SK-N-MC (cell line): ENCODE measurements at regions not wholly inside any gene's neighbourhood (a gene's known extent, or its start where the extent isn't known, plus 50 kb on each side); places are given as distances from the start of the nearest gene placed in this dataset.

Experiments
- EZH2 ChIP-seq: fragments of 200-600 bp; sonication (generic); IDR thresholded peaks from one replicate; pipeline ENCODE4 v1.6.1; 2017; ENCODE audit warnings: antibody characterized with exemption
- POLR2AphosphoS5 ChIP-seq: IDR thresholded peaks from 2 replicates; pipeline ENCODE4 v1.6.1; 2012; ENCODE audit warnings: mild to moderate bottlenecking, low read depth, low read length, borderline replicate concordance

- TF ChIP-seq POLR2AphosphoS5 (no peak), EZH2 (no peak)
Observed at GRCh38 chr9:26483991-26484390, 408.6 kb downstream of the CAAP1 start.
